ENCODE measurements at regions not wholly inside any gene's neighbourhood (a gene's known extent, or its start where the extent isn't known, plus 50 kb on each side); places are given as distances from the start of the nearest gene placed in this dataset.

- TF ChIP-seq CTCF (IDR thresholded peaks at IDR 0.05 in 2 of 3, conservative IDR thresholded peaks at IDR 0.05 in 1 of 3; ENCODE audit: borderline replicate concordance in 1 of 3, insufficient read depth in 1 of 3, low read depth in 2 of 3, low read length in 2 of 3) (no peak), EZH2 (IDR thresholded peaks at IDR 0.05) (no peak)
Observed at GRCh38 chr4:180532691-180533090, 1710.5 kb upstream of the TENM3 start.

All from HCT116 (cell line).